GM12864 (cell line): ENCODE measurements at regions not wholly inside any gene's neighbourhood (a gene's known extent, or its start where the extent isn't known, plus 50 kb on each side); places are given as distances from the start of the nearest gene placed in this dataset.

Experiments
- DNase-seq: peaks from one replicate; pipeline ENCODE4 v3.0.0-alpha.2; 2011; ENCODE audit warnings: low read depth
- H3K4me3 ChIP-seq: 2 replicates; pipeline ENCODE4 v1.5.1; 2011; ENCODE audit warnings: mild to moderate bottlenecking, low read depth, low read length, control low read depth
- TF ChIP-seq, protein P1 (sequence below): IDR thresholded peaks from 2 replicates; pipeline ENCODE4 v1.5.1; 2011; ENCODE audit warnings: low read depth, mild to moderate bottlenecking, moderate library complexity, low read length, control low read depth, inconsistent platforms; ENCODE audit errors: missing control alignments

DNA sequence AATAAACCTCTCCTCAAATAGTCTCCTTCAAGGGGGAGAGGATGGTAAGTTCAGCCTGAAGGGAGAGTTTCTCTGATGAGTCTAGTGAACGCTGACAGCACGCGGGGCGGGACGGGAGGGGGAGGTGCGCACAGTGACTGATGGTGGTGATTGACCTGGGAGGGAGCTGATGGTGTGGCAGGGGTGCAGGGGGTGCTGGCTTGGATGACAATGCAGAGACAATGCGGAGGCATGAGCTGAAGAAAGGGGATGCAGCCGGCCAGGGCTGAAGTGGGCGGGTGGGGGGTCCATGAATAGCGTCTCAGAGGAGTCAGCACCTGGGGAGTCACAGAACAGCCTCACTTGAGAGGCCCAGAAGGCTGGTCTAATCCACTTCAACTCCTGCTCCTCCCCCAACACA is 142.5 kb upstream of the PJA1 start:
- TF ChIP-seq, protein P1, sequence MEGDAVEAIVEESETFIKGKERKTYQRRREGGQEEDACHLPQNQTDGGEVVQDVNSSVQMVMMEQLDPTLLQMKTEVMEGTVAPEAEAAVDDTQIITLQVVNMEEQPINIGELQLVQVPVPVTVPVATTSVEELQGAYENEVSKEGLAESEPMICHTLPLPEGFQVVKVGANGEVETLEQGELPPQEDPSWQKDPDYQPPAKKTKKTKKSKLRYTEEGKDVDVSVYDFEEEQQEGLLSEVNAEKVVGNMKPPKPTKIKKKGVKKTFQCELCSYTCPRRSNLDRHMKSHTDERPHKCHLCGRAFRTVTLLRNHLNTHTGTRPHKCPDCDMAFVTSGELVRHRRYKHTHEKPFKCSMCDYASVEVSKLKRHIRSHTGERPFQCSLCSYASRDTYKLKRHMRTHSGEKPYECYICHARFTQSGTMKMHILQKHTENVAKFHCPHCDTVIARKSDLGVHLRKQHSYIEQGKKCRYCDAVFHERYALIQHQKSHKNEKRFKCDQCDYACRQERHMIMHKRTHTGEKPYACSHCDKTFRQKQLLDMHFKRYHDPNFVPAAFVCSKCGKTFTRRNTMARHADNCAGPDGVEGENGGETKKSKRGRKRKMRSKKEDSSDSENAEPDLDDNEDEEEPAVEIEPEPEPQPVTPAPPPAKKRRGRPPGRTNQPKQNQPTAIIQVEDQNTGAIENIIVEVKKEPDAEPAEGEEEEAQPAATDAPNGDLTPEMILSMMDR, result no peak
- H3K4me3 ChIP-seq, result no peak overlapping the region
- no peak for DNase-seq

DNA sequence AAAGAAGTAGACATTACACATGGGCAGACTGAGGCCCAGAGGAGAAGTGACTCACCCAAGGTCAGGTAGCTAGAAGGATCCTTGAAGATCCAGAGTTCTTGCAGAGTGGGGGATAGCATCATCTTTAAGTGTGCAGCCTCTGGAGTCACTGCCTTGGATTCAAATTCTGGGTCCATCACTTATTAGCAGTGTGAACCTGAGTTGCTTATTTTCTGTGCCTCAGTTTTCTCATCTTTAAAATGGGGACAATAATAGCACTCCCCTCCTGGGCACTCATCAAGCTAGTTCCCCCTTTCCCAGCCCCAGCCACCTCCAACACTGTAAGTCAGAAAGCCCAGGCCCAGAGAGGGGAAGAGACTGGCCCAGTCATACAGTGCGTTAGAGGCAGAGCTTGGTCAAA is 141.8 kb upstream of the PJA1 start:
- TF ChIP-seq, protein P1, result no peak
- H3K4me3 ChIP-seq, result no peak overlapping the region
- no peak for DNase-seq

GRCh38 chrX:69306063-69306404 is 140.8 kb upstream of the PJA1 start:
- no peak overlapping the region for H3K4me3 ChIP-seq
- DNase-seq, result no peak
- TF ChIP-seq, protein P1, result no peak

DNA sequence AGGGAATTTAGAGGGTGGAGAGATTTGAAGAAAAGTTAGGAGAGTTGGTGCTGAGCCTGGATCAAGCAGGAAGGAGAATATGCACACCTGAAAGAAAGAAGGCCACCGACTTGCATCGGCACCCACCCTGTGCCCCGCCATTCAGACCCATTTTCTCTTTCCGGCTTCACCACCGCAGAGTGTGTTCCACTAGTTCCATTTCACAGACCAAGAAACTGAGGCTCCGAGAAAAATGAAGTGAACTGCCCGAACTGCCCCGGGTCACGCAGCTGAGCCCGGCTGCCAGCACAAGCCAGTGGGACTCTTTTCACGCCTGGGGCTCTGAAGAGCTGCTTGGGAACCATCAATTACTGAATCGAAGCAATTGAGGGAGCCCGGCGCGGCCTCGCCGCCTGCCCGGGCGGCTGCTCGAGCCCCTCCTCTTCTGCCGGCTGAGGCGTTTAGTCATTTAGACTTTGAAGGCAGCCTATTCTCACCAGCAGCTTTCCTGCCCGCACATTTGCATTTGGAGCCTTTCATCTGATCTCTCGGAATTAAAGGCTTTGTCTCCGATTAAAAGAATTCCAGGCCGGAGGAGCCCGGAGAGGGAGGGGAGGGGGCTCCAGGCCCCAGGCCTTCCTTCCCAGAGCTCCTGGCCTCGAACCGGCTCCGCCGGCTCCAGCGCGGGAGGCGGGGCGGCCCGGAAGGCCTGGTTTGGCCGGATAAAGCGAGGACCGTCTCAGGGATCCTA is 140.2 kb upstream of the PJA1 start:
- TF ChIP-seq, protein P1, result no peak
- DNase-seq, result no peak
- H3K4me3 ChIP-seq, result no peak overlapping the region

- no peak overlapping the region for H3K4me3 ChIP-seq
- no peak for DNase-seq
- TF ChIP-seq, protein P1, result no peak
Observed at GRCh38 chrX:69303231-69303630, 138.0 kb upstream of the PJA1 start.

DNA sequence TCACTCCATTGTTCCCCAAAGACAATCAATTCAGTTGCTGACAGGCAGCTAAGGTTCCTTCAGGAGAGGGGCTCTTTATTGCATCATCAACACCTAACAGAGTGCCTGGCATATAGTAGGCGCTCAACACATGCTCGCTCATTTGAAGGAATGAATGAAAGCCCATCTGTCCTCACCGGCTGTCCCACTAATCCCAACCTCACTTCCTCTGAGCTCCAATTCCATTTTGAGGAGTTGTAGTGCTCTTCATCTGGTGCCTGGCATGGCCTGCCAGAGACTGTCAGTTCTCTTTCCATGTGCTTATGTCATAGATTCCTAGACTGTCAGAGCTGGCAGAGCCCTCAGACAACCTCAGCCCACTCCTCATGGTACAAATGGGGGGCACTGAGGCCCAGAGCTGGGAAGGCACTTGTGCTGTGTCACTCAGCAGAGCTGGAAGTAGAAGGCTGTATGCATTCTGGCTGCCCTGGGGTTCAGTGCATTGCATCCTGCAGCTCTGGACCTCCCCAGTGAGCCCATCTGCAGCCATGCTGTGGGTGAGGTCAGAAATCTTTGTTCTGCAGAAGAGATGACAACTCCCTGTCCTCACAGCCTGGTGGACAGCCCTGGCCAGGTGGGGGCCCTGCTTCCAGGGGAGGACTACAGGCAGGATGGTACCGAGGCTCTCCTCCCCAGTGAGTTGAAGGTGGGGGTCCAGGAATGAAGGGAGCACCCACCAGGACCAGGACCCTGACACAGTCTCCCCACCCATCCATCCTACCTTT is 134.9 kb upstream of the PJA1 start:
- no peak for DNase-seq
- H3K4me3 ChIP-seq, result no peak overlapping the region
- TF ChIP-seq, protein P1, result no peak
